Progenitor cell of endocrine pancreas (in vitro differentiated cells): ENCODE measurements at regions not wholly inside any gene's neighbourhood (a gene's known extent, or its start where the extent isn't known, plus 50 kb on each side); places are given as distances from the start of the nearest gene placed in this dataset.

Experiments
- DNase-seq: peaks from one replicate; pipeline ENCODE4 v3.0.0; 2021; ENCODE audit warnings: low spot score; ENCODE audit not compliant: unreplicated experiment
- H3K27ac Mint-ChIP-seq: 2 replicates; pipeline ENCODE4 v1.8.0; 2021; ENCODE audit warnings: mild to moderate bottlenecking, moderate library complexity, mixed read lengths
- H3K27me3 Mint-ChIP-seq: 2 replicates; pipeline ENCODE4 v1.8.0; 2021; ENCODE audit warnings: mixed read lengths
- H3K36me3 Mint-ChIP-seq: 2 replicates; pipeline ENCODE4 v1.8.0; 2022; ENCODE audit warnings: mixed read lengths; ENCODE audit not compliant: insufficient read depth
- H3K4me1 Mint-ChIP-seq: 2 replicates; pipeline ENCODE4 v1.8.0; 2021; ENCODE audit warnings: low read depth, mixed read lengths
- H3K4me3 Mint-ChIP-seq: 2 replicates; pipeline ENCODE4 v1.8.0; 2021; ENCODE audit warnings: low read depth, mild to moderate bottlenecking, moderate library complexity, mixed read lengths
- H3K9me3 Mint-ChIP-seq: 2 replicates; pipeline ENCODE4 v1.8.0; 2021; ENCODE audit warnings: low read depth, mixed read lengths
- CTCF ChIP-seq: fragments of 200-600 bp; sonication (generic); IDR thresholded peaks from one replicate; pipeline ENCODE4 v1.5.0; 2021; ENCODE audit warnings: antibody characterized with exemption, mild to moderate bottlenecking; ENCODE audit not compliant: unreplicated experiment

DNA sequence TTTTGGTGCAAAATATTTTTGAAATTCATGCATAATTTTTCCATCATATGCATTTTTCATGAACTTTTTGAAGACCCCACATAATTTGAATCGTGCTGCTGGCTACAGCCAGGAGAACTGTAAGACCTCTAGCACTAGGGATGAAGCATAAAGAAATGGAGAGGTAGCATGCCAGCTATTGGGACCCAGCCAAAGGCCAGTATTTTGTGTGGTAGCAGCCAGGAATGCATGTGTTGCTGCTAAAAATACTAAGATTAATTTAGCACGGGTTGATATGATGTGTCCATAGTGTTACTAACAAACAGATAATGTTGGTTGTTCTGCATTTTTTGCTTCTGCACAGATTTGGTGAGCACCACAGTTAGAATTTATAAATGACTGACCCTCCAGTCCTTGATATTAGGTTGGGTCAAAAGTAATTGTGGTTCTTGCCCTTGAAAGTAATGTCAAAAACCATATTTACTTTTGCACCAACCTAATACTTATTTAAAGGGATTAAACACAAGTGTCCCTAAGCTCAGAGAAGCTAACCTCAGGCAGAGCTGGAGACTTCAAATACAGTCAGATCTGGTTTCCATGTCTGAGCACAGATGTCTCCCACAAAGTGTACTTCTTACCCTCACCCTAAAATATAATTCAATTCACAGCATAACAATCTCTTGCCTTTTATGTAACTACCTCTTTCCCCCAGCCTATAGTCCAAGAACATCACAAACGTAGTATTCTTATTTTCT is 54.1 kb upstream of the NPSR1 start:
- H3K36me3 Mint-ChIP-seq: no peaks in the 10 kb centered on the region
- no peak overlapping the region for H3K4me3 Mint-ChIP-seq
- no peaks in the 10 kb centered on the region for H3K4me1 Mint-ChIP-seq
- H3K27ac Mint-ChIP-seq: no peak overlapping the region
- no peak for TF ChIP-seq CTCF
- no peaks in the 10 kb centered on the region for H3K9me3 Mint-ChIP-seq
- no peak for DNase-seq
- peaks cover 7% of the 10 kb centered on the region for H3K27me3 Mint-ChIP-seq
